DND-41 (cell line): ENCODE measurements at regions not wholly inside any gene's neighbourhood (a gene's known extent, or its start where the extent isn't known, plus 50 kb on each side); places are given as distances from the start of the nearest gene placed in this dataset.

Source experiments
- ATAC-seq: fragments of 200-7000 bp; cut with Tn5 transposase; 3 replicates; pipeline ENCODE4 v1.9.1; 2021; ENCODE audit warnings: low read depth; ENCODE audit not compliant: insufficient read depth
- DNase-seq: peaks from one replicate; pipeline ENCODE4 v3.0.0-alpha.2; 2020
- H2AFZ ChIP-seq: 2 replicates; pipeline ENCODE4 v1.6.0; 2012; ENCODE audit warnings: low read depth, low read length
- H3K27ac ChIP-seq: 2 replicates; pipeline ENCODE4 v1.5.1; 2012; ENCODE audit warnings: low read length, inconsistent platforms
- H3K27me3 ChIP-seq: fragments of 200-600 bp; sonication (generic); 2 replicates; pipeline ENCODE4 v1.6.0; 2012; ENCODE audit warnings: low read length, mild to moderate bottlenecking, inconsistent platforms; ENCODE audit not compliant: insufficient read depth, poor library complexity
- H3K36me3 ChIP-seq: 2 replicates; pipeline ENCODE4 v1.5.1; 2012; ENCODE audit warnings: low read length, inconsistent platforms; ENCODE audit not compliant: insufficient read depth
- H3K4me1 ChIP-seq: 2 replicates; pipeline ENCODE4 v1.5.1; 2012; ENCODE audit warnings: mild to moderate bottlenecking, low read length; ENCODE audit not compliant: insufficient read depth
- H3K4me2 ChIP-seq: 2 replicates; pipeline ENCODE4 v1.6.0; 2012; ENCODE audit warnings: mild to moderate bottlenecking, moderate library complexity, low read length, inconsistent platforms; ENCODE audit not compliant: insufficient read depth
- H3K4me3 ChIP-seq, 2 experiments: fragments of 200-600 bp in 1 of 2; shearing (Covaris generic) in 1 of 2; 2 replicates each; pipeline ENCODE4 v1.5.1; 2012 to 2016; ENCODE audit warnings: inconsistent platforms in 2 of 2, low read length in 2 of 2, mild to moderate bottlenecking in 2 of 2, low read depth in 1 of 2, moderate library complexity in 1 of 2
- H3K79me2 ChIP-seq: 2 replicates; pipeline ENCODE4 v1.6.0; 2012; ENCODE audit warnings: low read length, inconsistent platforms; ENCODE audit not compliant: insufficient read depth
- H3K9ac ChIP-seq: 2 replicates; pipeline ENCODE4 v1.6.0; 2012; ENCODE audit warnings: low read depth, mild to moderate bottlenecking, inconsistent platforms, low read length, moderate library complexity
- H3K9me3 ChIP-seq: 2 replicates; pipeline ENCODE4 v1.5.1; 2012; ENCODE audit warnings: low read length, moderate library complexity, mild to moderate bottlenecking, inconsistent platforms; ENCODE audit not compliant: insufficient read depth, severe bottlenecking
- H4K20me1 ChIP-seq: 2 replicates; pipeline ENCODE4 v1.6.0; 2012; ENCODE audit warnings: low read length; ENCODE audit not compliant: insufficient read depth
- CTCF ChIP-seq: IDR thresholded peaks from 2 replicates; pipeline ENCODE4 v1.5.1; 2012; ENCODE audit warnings: borderline replicate concordance, low read length, moderate library complexity, mild to moderate bottlenecking; ENCODE audit not compliant: poor library complexity, severe bottlenecking; ENCODE audit errors: extremely low read depth
- EZH2 ChIP-seq: IDR thresholded peaks from 3 replicates; pipeline ENCODE4 v1.6.1; 2012; ENCODE audit warnings: borderline replicate concordance, low read depth, mild to moderate bottlenecking, moderate library complexity, low read length, inconsistent platforms; ENCODE audit not compliant: severe bottlenecking

- Histone ChIP-seq H2AFZ (no peak overlapping the region), H3K4me2 (no peak overlapping the region), H3K4me3 (no peak overlapping the region), H3K36me3 (no peaks in the 10 kb centered on the region), H3K27me3 (no peaks in the 10 kb centered on the region), H3K4me1 (no peaks in the 10 kb centered on the region), H3K9me3 (no peaks in the 10 kb centered on the region), H3K27ac (no peak overlapping the region), H3K9ac (no peak overlapping the region), H3K79me2 (no peaks in the 10 kb centered on the region), H4K20me1 (no peaks in the 10 kb centered on the region)
- no peak for ATAC-seq
- no peak for TF ChIP-seq EZH2
- TF ChIP-seq CTCF = peak; percentile 37
- no peak for DNase-seq
Observed at GRCh38 chr13:63048653-63049052, 1633.0 kb upstream of the PCDH20 start.

- Histone ChIP-seq H4K20me1 (no peaks in the 10 kb centered on the region), H3K36me3 (no peaks in the 10 kb centered on the region), H2AFZ (peak overlapping the region; percentile 34; the same call in 1 of the 2 replicates), H3K4me2 (no peak overlapping the region), H3K27me3 (no peaks in the 10 kb centered on the region), H3K9ac (no peak overlapping the region), H3K9me3 (no peaks in the 10 kb centered on the region), H3K27ac (no peak overlapping the region), H3K4me3 (no peak overlapping the region), H3K79me2 (no peaks in the 10 kb centered on the region), H3K4me1 (no peaks in the 10 kb centered on the region)
- no peak for TF ChIP-seq CTCF
- TF ChIP-seq EZH2 = no peak
- ATAC-seq (peak; percentile 40; the same call in 1 of the 3 replicates), DNase-seq (no peak)
Observed at GRCh38 chr13:63044589-63045313, 1629.1 kb upstream of the PCDH20 start.

GRCh38 chr13:63042686-63043085 lies 1627.0 kb upstream of the PCDH20 start:
- Histone ChIP-seq H3K9me3 (no peaks in the 10 kb centered on the region), H3K4me3 (no peak overlapping the region), H3K27me3 (no peaks in the 10 kb centered on the region), H3K79me2 (no peaks in the 10 kb centered on the region), H3K4me2 (no peak overlapping the region), H3K36me3 (no peaks in the 10 kb centered on the region), H2AFZ (no peak overlapping the region), H3K4me1 (no peaks in the 10 kb centered on the region), H4K20me1 (no peaks in the 10 kb centered on the region), H3K9ac (no peak overlapping the region), H3K27ac (no peak overlapping the region)
- ATAC-seq (no peak), DNase-seq (no peak)
- no peak for TF ChIP-seq EZH2
- TF ChIP-seq CTCF = no peak
